IPS DF 6.9 (cell line): ENCODE measurements at regions not wholly inside any gene's neighbourhood (a gene's known extent, or its start where the extent isn't known, plus 50 kb on each side); places are given as distances from the start of the nearest gene placed in this dataset.

Source experiments
- DNase-seq: peaks from one replicate; pipeline ENCODE4 v3.0.0-alpha.2; 2013; ENCODE audit warnings: low read depth, low spot score
- H3K27ac ChIP-seq: one replicate; pipeline ENCODE4 v1.5.1; 2013; ENCODE audit warnings: low read length, control low read depth
- H3K27me3 ChIP-seq: 2 replicates; pipeline ENCODE4 v1.6.1; 2013; ENCODE audit warnings: mild to moderate bottlenecking, low read length; ENCODE audit not compliant: control insufficient read depth, insufficient read depth
- H3K36me3 ChIP-seq: 2 replicates; pipeline ENCODE4 v1.6.1; 2013; ENCODE audit warnings: low read length; ENCODE audit not compliant: control insufficient read depth, insufficient read depth
- H3K4me1 ChIP-seq: 2 replicates; pipeline ENCODE4 v1.6.1; 2013; ENCODE audit warnings: low read length; ENCODE audit not compliant: control insufficient read depth, insufficient read depth
- H3K4me3 ChIP-seq: 2 replicates; pipeline ENCODE4 v1.5.1; 2013; ENCODE audit warnings: mild to moderate bottlenecking, low read length
- H3K9me3 ChIP-seq: 2 replicates; pipeline ENCODE4 v1.6.1; 2013; ENCODE audit warnings: low read length, inconsistent platforms; ENCODE audit not compliant: control insufficient read depth, insufficient read depth
- WGBS: extraction: QIAGEN DNeasy Blood & Tissue Kit; methylation state at CpG from one replicate; pipeline ENCODE4 v1.1.7; 2013; ENCODE audit warnings: mixed read lengths, missing lambda C conversion rate; ENCODE audit not compliant: insufficient read length, insufficient coverage; 5-methylcytosine and 5-hydroxymethylcytosine counted together

GRCh38 chr14:101616202-101616601, 54.9 kb downstream of the DIO3 start:
- H3K9me3 ChIP-seq = no peaks in the 10 kb centered on the region
- H3K36me3 ChIP-seq = no peaks in the 10 kb centered on the region
- no CpG with 5 or more reads among the region's 2 CpGs for WGBS
- no peak for DNase-seq
- H3K4me3 ChIP-seq = no peak overlapping the region
- no peak overlapping the region for H3K27ac ChIP-seq
- H3K4me1 ChIP-seq = no peaks in the 10 kb centered on the region
- no peaks in the 10 kb centered on the region for H3K27me3 ChIP-seq

- no peaks in the 10 kb centered on the region for H3K36me3 ChIP-seq
- no peaks in the 10 kb centered on the region for H3K9me3 ChIP-seq
- H3K4me1 ChIP-seq = peaks cover 3% of the 10 kb centered on the region; the same call in 1 of the 2 replicates
- no peak overlapping the region for H3K27ac ChIP-seq
- WGBS = no CpG with 5 or more reads among the region's 8 CpGs
- no peaks in the 10 kb centered on the region for H3K27me3 ChIP-seq
- no peak for DNase-seq
- no peak overlapping the region for H3K4me3 ChIP-seq
Observed at GRCh38 chr14:101619484-101619883, 58.2 kb downstream of the DIO3 start.

DNA sequence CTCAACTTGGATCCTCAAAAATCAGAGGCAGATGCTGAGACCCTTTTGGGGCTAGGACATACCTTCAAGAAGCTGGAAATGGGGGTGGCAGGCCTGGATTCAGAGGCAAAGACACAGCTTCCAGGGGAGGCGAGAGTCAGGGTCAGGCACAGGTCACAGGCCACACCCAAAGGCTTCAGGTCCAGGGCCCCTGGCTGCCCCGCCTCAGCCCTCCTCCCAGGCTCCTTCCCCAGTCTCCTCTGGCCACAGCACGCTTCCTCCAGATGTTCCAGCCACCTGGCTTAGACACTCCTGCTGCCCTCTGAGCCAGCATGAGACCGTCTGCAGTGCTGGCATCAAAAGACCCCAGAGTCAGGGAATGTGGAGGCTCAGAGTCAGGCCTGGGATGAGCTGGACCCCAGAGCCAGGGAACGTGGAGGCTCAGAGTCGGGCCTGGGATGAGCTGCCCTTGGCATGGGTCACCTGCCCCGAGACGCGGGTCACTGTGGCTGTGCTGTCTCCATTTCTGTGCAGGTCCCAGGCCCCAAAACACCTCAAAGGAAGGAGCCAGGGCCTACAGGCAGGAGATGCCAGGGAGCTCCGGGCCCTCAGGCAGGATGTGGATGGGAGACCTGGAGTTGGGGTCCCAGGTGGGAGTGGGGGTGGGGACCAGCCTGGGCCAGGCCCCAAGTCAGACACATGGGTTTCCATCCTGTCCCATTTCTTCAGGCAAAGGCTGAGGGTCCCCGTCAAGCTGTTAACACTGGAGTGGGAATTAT, 58.9 kb downstream of the DIO3 start:
- H3K36me3 ChIP-seq = no peaks in the 10 kb centered on the region
- peaks cover 5% of the 10 kb centered on the region for H3K4me1 ChIP-seq
- H3K27ac ChIP-seq = no peak overlapping the region
- no peak overlapping the region for H3K4me3 ChIP-seq
- no peaks in the 10 kb centered on the region for H3K9me3 ChIP-seq
- no CpG with 5 or more reads among the region's 11 CpGs for WGBS
- DNase-seq = no peak
- H3K27me3 ChIP-seq = no peaks in the 10 kb centered on the region

DNA sequence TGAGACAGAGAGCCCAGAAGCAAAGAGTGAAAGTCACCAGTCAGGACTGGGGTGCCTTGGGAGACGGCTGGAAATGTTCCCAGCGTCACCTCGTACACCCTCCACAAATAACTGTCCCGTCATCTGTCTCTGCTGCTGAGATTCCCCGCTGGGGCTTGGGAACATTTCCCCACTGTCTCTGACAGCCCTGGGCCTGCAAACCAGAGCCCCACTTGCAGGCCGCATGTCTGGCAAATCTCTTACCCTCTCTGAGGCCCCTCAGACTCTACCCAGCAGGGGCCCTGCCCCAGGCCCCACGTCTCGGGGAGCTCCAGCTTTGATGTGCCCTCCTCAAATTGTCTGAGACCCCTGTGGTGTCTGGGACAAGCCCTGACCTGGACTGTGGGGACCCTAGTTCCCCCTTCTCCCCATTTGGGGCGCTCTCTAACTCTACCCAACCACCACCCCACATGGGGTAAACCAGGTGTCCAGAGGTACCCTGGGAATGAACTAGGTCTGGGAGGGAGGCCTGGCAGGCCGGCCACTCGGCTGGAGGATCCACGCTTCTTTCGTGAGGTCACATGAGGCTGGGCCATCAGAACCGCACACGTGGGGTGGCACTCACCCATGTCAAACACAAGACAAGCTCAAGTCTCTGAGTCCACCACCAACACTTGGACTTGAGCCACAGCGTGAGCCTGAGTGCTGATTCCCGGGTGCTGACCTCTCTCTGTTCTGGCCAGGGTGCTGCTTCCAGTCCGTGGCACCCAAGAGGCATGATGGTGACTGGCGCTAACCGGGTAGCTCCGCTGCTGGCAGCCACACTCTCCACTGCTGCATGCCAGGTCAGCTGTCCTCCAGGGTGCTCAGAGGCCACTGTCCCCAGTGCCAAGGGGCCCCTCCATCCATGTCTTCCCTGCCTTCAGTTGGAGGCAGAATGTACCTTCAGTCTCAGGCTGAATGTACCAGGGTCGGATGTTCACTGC, 59.8 kb downstream of the DIO3 start:
- DNase-seq = no peak
- no peaks in the 10 kb centered on the region for H3K27me3 ChIP-seq
- H3K9me3 ChIP-seq = no peaks in the 10 kb centered on the region
- H3K36me3 ChIP-seq = no peaks in the 10 kb centered on the region
- WGBS = no CpG with 5 or more reads among the region's 22 CpGs
- peaks cover 5% of the 10 kb centered on the region for H3K4me1 ChIP-seq
- no peak overlapping the region for H3K4me3 ChIP-seq
- H3K27ac ChIP-seq = no peak overlapping the region

GRCh38 chr14:101622251-101623076, 61.2 kb downstream of the DIO3 start:
- H3K27ac ChIP-seq = no peak overlapping the region

GRCh38 chr14:101623077-101623372, 61.7 kb downstream of the DIO3 start:
- H3K36me3 ChIP-seq = no peaks in the 10 kb centered on the region
- H3K4me1 ChIP-seq = peaks cover 5% of the 10 kb centered on the region
- H3K27ac ChIP-seq = no peak overlapping the region
- H3K27me3 ChIP-seq = no peaks in the 10 kb centered on the region
- no peaks in the 10 kb centered on the region for H3K9me3 ChIP-seq
- no CpG with 5 or more reads among the region's 6 CpGs for WGBS
- no peak overlapping the region for H3K4me3 ChIP-seq
- DNase-seq = no peak

More at GRCh38 chr14:101622251-101623076, 61.2 kb downstream of the DIO3 start:
- no CpG with 5 or more reads among the region's 18 CpGs for WGBS
- DNase-seq = no peak
- Histone ChIP-seq H3K36me3 (no peaks in the 10 kb centered on the region), H3K27me3 (no peaks in the 10 kb centered on the region), H3K4me3 (no peak overlapping the region), H3K9me3 (no peaks in the 10 kb centered on the region), H3K4me1 (peaks cover 5% of the 10 kb centered on the region)

- no peak overlapping the region for H3K4me3 ChIP-seq
- no peaks in the 10 kb centered on the region for H3K9me3 ChIP-seq
- no peak overlapping the region for H3K27ac ChIP-seq
- no peak for DNase-seq
- H3K27me3 ChIP-seq = no peaks in the 10 kb centered on the region
- WGBS = no CpG with 5 or more reads among the region's 9 CpGs
- peaks cover 7% of the 10 kb centered on the region for H3K4me1 ChIP-seq
- H3K36me3 ChIP-seq = no peaks in the 10 kb centered on the region
Observed at GRCh38 chr14:101623685-101624444, 62.6 kb downstream of the DIO3 start.

- peaks cover 7% of the 10 kb centered on the region for H3K4me1 ChIP-seq
- no peak overlapping the region for H3K27ac ChIP-seq
- no CpG with 5 or more reads among the region's 11 CpGs for WGBS
Observed at GRCh38 chr14:101624536-101624935, 63.2 kb downstream of the DIO3 start.

GRCh38 chr14:101625336-101626097, 64.2 kb downstream of the DIO3 start:
- no CpG with 5 or more reads among the region's 1 CpG for WGBS
- Histone ChIP-seq H3K9me3 (no peaks in the 10 kb centered on the region), H3K36me3 (no peaks in the 10 kb centered on the region), H3K27me3 (peaks cover 2% of the 10 kb centered on the region; the same call in 1 of the 2 replicates), H3K27ac (no peak overlapping the region), H3K4me3 (no peak overlapping the region), H3K4me1 (peaks cover 7% of the 10 kb centered on the region)
- no peak for DNase-seq

More at GRCh38 chr14:101624536-101624935, 63.2 kb downstream of the DIO3 start:
- Histone ChIP-seq H3K4me3 (no peak overlapping the region), H3K27me3 (peaks cover 2% of the 10 kb centered on the region; the same call in 1 of the 2 replicates), H3K9me3 (no peaks in the 10 kb centered on the region), H3K36me3 (no peaks in the 10 kb centered on the region)
- DNase-seq = no peak
